ENCODE measurements at regions not wholly inside any gene's neighbourhood (a gene's known extent, or its start where the extent isn't known, plus 50 kb on each side); places are given as distances from the start of the nearest gene placed in this dataset.

DNA sequence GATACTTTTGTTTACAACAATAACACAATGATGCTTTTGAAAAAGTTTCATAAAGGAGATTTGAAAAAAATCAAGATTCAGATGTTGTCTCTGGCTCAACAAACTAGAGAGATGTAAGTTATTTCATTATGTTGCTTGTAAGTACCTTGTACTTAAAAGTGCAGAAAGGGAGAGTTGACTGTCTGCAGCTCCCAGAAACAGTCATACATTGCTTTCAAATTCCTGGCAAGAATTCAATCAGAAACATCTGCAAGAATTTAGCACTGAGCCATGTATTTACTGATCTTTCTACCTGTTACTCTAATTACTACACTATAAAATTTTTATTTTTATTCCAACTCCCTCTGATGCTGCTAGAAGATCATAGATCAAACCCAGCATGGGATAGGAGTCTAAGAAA lies 1261.3 kb upstream of the SPRY2 start:
- TF ChIP-seq MAFK (IDR thresholded peaks at IDR 0.05; ENCODE audit: partially characterized antibody) (no peak), HOXB5 (CRISPR knock-in tag; IDR thresholded peaks at IDR 0.05) (no peak)

Measured in A549 (cell line).